ENCODE measurements at regions not wholly inside any gene's neighbourhood (a gene's known extent, or its start where the extent isn't known, plus 50 kb on each side); places are given as distances from the start of the nearest gene placed in this dataset.

DNA sequence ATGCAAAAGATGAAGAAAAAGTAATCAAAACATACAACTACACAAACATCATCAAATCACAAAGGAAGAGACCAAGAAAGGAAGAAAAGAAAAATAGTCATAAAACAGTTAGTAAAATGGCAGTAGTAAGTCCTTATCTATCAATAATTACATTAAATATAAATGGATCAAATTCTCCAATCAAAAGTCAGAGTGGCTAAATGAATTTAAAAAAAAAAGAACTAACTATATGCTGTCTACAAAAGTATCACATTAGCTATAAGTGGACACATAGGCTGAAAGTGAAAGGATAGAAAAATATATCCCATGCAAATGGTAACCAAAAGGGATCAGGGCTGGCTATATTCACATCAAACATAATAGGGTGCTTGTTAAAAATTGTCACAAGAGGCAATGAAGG is 116.5 kb downstream of the NOL4 start:
- in situ Hi-C loops (cut with HindIII; ENCODE audit: low sequenced_read_pairs): no loop called here
- DNase-seq (ENCODE audit: low read depth, low spot score): no peak
- no peak overlapping the region for H3K4me3 ChIP-seq (ENCODE audit: low read depth, low read length)
- TF ChIP-seq, protein P1, sequence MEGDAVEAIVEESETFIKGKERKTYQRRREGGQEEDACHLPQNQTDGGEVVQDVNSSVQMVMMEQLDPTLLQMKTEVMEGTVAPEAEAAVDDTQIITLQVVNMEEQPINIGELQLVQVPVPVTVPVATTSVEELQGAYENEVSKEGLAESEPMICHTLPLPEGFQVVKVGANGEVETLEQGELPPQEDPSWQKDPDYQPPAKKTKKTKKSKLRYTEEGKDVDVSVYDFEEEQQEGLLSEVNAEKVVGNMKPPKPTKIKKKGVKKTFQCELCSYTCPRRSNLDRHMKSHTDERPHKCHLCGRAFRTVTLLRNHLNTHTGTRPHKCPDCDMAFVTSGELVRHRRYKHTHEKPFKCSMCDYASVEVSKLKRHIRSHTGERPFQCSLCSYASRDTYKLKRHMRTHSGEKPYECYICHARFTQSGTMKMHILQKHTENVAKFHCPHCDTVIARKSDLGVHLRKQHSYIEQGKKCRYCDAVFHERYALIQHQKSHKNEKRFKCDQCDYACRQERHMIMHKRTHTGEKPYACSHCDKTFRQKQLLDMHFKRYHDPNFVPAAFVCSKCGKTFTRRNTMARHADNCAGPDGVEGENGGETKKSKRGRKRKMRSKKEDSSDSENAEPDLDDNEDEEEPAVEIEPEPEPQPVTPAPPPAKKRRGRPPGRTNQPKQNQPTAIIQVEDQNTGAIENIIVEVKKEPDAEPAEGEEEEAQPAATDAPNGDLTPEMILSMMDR (IDR thresholded peaks at IDR 0.05; ENCODE audit: low read depth, low read length): no peak

DNA sequence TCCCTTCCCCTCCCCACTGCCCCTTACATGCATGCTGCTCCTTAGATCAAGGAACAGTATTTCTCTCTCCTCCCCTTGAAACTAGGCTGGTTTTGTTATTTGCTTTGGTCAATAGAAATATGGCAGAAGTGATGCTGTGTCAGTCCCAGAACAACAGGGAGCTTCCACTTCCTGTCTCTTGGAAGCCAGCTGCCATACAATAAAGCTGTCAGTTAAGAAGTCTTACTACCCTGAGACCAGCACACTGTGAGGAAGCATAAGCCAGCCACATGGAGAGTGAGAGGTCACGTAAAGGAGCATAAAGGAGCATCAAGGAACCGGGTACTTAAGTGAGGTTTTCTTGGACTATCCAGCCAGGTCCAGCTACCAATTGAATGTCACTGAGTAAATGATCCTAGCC is 126.6 kb downstream of the NOL4 start:
- no peak for DNase-seq (ENCODE audit: low read depth, low spot score)
- TF ChIP-seq, protein P1 (IDR thresholded peaks at IDR 0.05; ENCODE audit: low read depth, low read length): no peak
- no peak overlapping the region for H3K4me3 ChIP-seq (ENCODE audit: low read depth, low read length)
- in situ Hi-C loops (cut with HindIII; ENCODE audit: low sequenced_read_pairs): no loop called here

DNA sequence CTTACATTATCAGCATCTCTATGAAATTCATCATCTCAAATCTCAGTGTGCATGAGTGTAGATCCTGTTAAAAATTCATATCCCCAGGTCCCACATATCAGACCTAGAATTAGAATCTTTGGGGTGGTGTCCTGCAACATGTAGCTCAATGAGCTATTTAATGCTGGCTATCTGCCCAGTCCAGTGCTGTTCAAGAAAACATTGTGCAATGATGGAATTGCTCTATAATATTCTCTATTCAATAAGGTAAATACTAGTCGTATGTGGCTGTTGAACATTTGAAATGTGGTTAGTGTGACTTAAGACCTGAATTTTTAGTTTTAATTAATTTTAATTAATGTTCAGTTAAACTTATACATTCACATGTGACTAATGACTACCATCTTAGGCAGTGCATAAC is 127.4 kb downstream of the NOL4 start:
- in situ Hi-C loops (cut with HindIII; ENCODE audit: low sequenced_read_pairs): no loop called here
- DNase-seq (ENCODE audit: low read depth, low spot score): no peak
- TF ChIP-seq, protein P1 (IDR thresholded peaks at IDR 0.05; ENCODE audit: low read depth, low read length): no peak

DNA sequence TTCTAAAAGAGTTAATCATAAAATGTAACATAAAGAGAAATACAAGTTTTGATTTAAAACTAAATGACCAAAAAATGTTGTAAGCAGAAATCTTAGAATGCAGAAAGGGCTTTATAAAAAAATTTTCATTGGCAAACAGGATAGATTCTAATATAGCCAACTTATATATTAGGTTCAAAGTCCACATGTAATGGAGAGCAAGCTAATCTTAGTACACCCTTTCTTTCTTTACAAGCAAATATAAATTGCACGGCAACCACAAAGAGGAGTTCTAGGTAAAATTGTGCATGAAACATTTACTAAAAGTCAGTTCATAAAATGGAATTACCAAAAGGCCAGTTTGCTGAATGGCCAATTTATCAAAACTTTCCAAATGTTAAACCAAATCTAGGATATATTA is 130.6 kb downstream of the NOL4 start:
- H3K4me3 ChIP-seq (ENCODE audit: low read depth, low read length): no peak overlapping the region
- DNase-seq (ENCODE audit: low read depth, low spot score): no peak
- TF ChIP-seq, protein P1 (IDR thresholded peaks at IDR 0.05; ENCODE audit: low read depth, low read length): no peak
- in situ Hi-C loops (cut with HindIII; ENCODE audit: low sequenced_read_pairs): no loop called here

More for the DNA sequence above, 127.4 kb downstream of the NOL4 start:
- no peak overlapping the region for H3K4me3 ChIP-seq (ENCODE audit: low read depth, low read length)

DNA sequence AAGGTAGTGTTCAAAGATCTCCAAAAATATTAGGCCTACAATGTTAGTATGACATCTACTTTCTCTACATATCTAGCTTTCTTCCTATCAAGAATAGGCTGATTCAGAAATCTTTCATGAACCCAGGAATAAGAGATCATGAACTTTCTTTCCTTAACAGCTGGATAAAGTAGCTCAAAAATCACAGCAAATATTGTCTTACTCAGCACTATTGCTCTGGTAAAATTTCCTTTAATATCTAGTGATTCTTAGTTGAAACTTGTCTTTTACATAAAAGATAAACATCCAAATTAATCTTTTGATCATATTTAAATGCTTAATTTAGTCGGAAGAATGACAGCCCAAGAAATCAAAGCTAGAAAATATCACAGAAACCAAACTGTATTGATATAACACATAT is 131.9 kb downstream of the NOL4 start:
- in situ Hi-C loops (cut with HindIII; ENCODE audit: low sequenced_read_pairs): no loop called here
- H3K4me3 ChIP-seq (ENCODE audit: low read depth, low read length): no peak overlapping the region
- DNase-seq (ENCODE audit: low read depth, low spot score): no peak
- TF ChIP-seq, protein P1 (IDR thresholded peaks at IDR 0.05; ENCODE audit: low read depth, low read length): no peak

DNA sequence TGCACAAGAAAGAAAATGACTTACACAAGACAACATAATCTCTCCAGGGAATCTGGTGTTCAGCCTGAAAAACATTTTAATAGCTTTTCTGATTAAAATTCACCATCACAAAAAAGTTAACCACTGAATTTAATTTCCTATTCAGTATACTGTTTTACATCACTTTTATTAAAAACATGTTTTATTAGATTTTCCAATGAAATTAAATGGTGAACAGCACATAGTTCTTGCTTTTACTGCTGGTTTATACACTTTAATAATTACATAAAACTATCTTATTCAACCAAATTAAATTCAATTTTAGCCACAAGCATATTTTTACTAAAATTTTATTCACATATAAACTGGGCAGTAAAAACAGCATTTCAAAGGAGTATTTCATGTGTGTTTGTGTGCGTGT is 138.3 kb downstream of the NOL4 start:
- H3K4me3 ChIP-seq (ENCODE audit: low read depth, low read length): no peak overlapping the region
- DNase-seq (ENCODE audit: low read depth, low spot score): no peak
- TF ChIP-seq, protein P1 (IDR thresholded peaks at IDR 0.05; ENCODE audit: low read depth, low read length): no peak
- in situ Hi-C loops (cut with HindIII; ENCODE audit: low sequenced_read_pairs): no loop called here
